HK-2 (cell line): ENCODE measurements at regions not wholly inside any gene's neighbourhood (a gene's known extent, or its start where the extent isn't known, plus 50 kb on each side); places are given as distances from the start of the nearest gene placed in this dataset.

ENCODE experiments used
- DNase-seq: peaks from one replicate; pipeline ENCODE4 v3.0.0-alpha.2; 2018; ENCODE audit not compliant: unreplicated experiment

DNA sequence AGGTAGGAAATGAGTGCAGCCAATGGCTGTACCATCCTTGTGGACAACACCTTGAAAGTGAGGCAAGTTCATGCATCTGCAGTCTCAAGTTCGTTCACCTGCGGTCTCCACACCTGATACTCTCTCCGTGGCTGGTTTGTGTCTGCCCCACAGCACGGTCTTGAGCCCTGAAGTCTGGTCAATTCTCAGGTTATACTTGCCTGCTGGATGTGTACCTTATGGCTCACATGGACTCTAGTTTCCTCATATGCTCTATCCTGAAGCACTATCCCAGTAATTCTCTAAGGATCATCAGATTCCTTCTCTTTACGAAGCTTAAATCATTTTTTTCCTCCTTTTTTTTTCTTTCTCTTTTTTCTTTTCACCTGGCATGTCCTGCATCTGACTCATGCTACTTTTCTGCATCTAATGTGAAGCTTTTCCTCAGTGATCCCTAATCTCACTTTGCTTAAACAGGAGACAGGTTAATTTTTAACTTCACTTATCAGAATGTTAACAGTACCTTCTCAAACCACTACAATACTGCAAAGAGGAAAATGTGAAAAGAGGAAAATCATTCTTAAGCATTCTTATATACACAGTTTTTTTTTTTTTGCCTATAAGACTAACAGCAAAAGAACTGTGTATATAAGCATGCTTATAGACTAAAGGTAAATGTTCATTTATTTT is 511.2 kb downstream of the SOX11 start:
- DNase-seq = no peak

DNA sequence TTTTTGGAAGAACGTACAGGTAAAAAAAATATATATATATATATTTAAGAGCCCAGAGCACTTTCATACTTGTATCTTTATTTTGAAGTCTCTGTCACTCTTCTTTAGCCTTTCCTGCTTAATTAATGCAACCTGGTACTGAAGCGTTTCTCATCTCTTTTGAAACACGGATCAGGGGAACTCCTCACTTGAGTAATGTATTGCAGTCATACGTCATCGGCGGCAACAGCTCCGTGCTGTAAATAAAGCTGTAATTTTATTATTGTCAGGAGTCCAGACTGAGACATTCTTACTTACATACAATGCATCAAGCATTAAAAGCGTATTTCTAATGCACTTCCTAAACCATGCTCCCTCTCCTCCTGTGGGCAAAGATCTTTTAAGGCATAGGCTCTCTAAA is 514.7 kb downstream of the SOX11 start:
- DNase-seq = no peak

DNA sequence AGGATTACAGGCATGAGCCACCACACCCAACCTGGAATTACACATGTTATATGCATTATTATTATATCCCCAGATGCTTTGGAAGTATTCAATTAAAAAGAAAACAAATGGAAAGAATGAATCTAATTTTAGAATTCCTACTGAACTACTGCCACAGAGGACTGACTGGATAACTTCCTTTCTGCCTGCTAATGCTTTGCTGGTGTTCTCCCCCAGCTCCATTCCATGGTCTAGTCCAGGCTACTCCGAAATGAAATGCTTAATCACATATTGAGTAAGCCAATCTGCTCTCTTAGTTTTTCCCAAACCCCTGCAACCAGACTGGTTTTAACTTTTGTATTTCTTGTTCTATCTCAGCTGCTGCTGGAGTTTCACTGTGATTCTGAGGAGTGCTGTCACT is 519.1 kb downstream of the SOX11 start:
- no peak for DNase-seq

DNA sequence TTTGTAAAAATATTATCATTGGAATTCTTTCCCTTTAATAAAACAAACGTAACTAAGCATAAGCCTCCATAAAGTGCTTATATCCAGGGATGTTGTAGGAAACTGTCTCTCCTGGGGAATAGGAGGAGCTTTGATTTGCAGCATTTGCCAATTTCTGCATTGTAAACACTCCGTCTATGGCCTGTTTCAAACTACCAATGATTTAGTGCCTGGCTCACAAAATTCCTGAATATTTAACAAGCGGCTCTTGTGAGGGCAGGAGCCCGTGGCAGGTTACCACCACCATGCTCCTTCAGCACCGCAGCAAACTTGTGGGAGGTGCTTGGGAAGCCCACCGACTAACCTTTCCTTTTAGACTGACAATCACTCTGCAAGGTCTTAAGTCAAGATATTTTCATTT is 520.3 kb downstream of the SOX11 start:
- no peak for DNase-seq

DNA sequence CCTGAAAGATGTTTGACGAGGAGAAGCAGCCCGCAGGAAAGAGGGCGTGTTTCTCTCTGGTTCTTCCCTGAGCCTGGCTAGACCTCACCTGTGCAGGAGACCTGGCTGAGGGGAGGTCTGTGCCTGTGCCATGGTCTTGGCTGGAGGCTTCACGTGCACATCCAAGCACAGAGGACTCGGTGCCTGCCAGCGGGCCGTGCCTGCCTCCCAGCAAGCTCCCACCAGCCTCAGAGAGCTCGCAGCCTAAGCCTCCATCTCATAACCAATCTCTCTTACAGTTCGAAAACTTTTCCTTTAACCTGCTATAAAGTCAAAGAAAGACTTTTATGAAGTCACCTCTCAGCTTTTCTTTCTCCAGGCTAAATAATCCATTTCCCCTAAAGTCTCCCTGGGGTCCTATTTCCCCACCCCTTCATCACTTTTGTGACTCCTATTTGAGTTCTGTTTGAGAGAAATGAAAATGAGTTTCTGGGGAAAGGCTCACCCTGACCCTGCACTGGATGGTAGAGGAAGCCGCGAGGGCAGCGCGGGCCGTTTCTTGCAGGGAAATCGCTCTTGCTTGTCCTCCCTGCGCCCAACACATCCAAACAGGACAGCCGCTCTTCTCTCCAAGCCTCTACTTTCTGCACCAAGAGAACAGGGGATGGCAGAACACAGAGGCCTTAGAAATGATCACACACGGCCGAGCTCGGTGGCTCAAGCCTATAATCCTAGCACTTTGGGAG is 521.0 kb downstream of the SOX11 start:
- DNase-seq = no peak

DNA sequence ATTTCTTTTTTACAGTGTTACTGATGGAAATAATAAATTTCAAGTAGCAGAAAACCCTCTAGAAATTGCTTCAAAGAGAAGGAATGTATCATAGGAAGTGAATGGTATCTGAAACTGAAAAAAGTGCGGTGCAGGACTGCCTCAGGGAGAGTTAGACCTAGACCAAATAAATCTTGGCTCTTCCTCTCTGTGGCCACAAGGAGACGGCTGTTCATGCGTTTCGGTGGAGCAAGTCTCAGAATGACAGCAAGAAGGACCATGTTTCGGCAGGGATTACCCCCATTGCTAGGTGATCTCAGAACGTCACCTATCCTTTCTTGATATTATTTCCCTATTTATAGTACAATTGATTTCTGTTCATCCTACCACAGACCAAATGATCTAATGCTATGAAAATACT is 522.3 kb downstream of the SOX11 start:
- no peak for DNase-seq

DNA sequence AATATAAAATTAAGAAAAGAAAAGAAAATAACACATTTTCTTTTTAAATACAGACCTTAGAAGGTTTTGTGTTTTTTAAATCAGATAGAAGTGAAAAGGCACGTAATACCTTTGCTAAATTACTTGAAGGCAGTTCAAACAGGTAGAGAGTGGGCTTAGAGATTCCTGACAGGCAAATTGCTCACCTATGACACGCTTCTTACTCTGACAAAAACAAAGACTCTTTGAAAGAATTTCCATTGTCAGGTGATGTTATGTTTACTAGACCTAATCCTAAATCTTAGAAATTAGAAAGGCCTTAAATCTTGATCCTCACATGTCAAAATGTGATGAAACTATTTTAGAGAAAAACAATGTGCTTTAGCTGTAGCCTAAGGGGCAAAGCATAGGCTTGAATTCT is 522.9 kb downstream of the SOX11 start:
- no peak for DNase-seq

DNA sequence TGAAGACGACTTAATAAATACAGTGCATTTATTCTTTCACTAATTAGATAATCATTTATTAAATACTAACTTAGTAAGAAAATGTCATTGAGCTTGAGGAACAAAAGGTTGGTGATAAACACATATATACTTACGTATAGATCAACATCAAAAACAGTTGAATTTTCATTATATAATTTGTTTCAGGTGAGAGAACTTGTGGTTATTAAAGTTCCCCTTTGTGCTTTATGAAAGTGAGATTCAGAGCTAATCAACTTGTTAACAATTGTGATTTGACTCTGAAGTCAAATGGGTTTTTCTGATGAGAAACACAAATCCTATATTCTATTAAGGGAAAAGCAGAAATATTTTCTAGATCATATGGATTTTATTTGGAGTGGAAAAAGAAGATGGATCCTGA is 524.0 kb downstream of the SOX11 start:
- DNase-seq = no peak

DNA sequence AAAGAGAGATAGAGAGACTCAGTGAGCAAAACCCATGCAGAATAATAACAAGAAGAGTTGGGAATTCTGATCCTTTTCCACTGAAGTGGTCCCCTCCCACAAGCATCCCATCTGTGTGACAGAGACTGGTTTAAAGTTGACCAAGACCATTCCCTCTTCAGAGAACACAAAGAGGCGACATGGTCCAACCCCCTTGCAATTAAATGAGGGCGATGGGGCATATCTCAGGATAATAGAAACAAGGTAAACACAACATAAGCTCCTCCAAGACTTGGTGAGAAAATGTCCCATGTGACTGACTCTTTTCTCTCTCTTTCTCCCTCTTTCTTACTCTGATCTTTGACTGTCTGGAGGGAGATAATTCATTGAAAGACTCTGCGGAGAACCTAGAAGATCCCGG is 526.7 kb downstream of the SOX11 start:
- DNase-seq = no peak

DNA sequence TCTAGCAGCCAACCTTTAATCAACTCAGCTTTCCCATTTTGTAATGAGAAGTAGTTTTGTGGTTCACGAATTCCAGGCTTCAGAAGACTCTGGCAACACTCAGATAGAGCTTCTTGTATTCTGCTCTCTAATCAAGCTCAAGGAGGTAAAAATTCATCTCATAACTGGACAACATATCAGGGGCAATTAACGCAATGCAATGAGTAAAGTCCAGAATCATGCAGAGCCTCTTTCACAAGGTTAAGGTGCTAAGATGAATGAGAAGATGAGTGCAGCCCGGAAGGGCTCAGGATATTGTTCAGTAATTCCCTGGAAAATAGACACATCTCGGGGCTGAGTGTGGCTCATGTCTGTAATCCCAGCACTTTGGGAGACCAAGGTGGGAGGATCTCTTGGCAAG is 527.7 kb downstream of the SOX11 start:
- no peak for DNase-seq

DNA sequence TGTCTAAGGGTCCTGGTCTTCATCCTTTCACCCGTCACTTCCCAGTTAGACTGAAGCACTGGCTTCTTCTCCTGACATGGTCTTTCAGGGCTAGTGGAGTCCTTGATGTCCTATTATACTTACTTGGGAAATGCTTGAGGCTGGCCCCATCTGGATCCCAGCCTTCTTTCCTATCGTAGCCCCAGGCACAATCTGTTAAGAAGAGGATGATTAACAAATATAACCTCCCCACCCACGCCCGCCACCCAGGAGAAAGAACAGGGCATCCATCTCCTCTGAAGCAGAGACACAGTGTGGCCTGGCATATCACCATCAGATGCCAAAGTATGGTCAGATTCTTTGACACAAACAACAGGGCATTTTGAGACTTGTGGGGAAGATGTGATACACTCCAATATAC is 530.1 kb downstream of the SOX11 start:
- no peak for DNase-seq

DNA sequence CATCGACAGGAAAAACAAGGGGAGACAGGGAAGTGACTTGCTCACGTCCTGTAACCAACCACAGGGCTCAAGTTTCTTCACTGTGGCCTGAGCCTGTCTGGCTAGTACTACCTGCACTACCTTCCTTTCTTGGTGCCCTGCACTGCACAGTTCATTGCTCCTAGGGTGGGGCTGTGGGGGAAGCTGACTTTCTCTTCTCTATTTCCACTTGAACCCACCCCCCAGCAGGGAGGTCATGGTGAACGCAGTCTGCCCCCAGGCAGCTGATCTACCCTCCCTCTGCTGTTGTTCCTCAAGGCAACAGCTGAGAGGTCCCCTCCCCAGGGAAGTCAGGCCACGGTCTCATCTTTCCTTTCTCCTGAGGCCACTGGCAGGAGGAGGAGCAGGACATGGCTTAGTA is 532.1 kb downstream of the SOX11 start:
- DNase-seq = no peak

DNA sequence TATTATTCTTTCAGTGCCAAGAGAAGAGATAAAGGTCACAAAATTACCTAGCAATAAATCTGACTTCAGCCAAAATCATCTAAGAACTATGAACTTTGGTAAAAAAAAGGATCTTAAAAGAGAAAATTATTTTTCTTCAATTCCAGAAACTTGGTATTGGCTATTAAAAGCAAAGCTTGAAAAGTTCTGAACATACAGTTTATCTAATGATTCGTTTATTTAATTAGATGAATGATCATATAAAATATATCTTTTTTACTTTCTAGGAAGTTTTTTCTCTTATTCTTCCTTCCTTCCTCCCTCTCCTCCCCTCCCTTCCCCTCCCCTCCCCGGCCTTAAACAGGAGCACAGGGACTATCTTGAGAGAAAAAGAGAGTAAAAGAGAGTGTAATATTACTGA is 536.1 kb downstream of the SOX11 start:
- no peak for DNase-seq

DNA sequence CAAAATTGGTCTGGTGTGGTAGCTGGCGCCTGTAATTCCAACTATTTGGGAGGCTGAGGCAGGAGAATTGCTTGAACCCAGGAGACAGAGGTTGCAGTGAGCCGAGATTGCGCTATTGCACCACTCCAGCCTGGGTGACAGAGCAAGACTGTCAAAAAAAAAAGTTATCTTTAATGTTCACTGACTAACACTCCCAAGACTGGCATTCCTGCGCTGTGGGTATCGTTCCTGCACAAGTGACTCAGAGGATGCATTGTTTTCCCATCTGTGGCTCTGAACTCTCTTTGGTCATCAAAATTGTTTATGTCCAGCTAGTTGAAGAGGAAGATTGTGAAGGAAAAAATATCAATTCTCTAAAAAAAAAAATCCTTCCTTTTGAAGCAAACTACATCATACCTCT is 539.0 kb downstream of the SOX11 start:
- no peak for DNase-seq

DNA sequence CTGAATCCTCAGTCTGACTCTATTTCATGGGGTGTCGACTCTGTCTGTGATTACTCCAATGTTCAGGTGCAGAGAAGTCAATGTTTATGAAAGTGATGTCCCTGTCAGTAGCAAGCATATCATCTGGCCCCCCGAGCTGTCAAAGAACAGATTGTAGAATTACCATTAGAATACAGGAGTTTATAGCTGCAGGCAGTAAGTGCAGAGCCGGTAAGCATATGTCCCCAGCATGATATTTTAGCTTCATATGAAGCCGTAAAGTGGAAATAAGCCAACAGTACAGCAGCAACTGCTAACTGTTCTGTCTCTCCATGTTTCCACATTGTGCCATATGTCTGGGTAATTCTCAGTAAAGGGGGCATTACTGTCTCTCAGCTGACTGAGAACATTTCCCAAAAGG is 541.8 kb downstream of the SOX11 start:
- DNase-seq = no peak

DNA sequence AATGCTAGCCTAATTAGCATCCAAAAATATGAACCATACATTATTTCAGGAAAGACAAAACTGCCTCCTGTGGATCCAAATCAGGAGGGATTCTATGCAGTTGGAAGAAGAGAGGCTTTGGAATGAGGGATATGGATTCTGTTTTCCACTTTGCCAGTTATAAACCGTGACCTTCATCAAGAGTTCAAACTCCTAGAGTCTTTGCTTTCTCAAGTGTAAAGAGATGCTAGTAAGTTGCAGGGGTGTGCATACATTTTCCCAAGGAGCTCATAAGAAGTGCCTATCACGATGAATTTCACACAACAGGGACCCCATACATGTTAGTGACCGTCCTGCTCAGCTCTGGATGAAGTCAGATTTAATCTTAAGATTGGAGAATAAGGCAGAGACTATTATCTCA is 542.5 kb downstream of the SOX11 start:
- DNase-seq = no peak

DNA sequence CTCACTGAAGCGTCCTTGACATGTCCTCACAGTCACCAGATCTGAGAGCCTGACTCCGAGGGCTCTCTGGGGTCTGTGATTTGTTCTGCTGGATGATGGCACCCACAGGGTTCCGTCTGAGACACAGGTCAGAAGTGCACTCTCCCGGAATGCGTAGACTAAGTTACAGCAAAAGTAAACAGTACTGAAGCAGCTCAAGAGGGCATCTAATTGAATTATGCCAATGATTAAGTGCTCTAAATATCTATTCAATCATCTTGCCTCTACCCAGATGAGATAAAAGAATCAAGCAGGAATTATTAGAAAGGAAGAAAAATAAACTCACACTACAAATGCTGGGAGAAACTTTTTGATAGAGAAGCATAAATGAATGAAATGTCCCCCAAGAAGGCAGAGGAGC is 544.1 kb downstream of the SOX11 start:
- DNase-seq = no peak

DNA sequence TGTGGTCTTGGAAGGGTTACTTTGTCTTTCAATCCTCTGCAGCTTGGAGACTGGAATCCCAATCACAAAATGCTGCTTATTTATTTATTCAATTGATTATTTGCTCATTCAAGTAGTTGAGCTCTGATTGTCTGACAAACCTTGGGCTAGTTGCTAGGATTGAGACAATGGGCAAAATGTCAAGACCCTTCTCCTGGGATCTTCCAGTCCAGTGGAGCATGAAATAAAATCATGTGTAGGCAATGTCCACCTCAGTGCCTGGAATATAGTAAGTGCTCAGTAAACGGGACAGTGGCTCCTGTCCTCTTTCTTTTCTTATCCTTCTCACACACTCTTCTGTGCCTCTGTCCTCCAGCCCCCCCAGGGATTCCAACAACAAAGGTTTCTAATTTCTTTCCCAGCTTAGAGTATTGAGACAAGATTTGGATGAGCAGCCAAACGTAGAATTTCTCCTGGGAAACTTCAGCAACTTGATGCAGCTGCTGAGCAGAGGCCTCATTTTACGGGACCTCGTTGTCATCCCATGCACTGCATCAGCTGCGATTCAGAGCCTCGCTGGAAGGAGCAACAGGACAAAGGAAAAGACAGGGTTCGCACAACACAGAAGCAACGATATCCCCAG is 545.0 kb downstream of the SOX11 start:
- no peak for DNase-seq

DNA sequence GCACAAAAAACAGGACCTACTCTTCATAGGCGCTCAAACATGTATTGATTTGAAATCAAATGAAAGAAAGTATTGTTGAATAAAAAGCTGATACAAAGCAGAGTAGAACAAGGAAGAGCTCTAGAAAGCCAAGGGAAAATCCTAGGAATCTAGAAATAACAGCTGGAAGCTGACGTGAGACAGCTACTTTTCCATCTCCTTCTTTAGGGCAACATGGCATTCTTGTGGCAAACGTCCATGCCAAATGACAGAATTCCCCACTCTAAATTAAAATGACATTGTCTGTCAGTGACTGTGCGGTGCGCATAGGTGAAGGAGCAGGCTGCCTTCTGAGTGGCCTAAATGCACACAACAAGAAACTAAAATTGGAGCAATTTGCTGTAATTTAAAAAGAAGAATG is 557.4 kb downstream of the SOX11 start:
- no peak for DNase-seq

DNA sequence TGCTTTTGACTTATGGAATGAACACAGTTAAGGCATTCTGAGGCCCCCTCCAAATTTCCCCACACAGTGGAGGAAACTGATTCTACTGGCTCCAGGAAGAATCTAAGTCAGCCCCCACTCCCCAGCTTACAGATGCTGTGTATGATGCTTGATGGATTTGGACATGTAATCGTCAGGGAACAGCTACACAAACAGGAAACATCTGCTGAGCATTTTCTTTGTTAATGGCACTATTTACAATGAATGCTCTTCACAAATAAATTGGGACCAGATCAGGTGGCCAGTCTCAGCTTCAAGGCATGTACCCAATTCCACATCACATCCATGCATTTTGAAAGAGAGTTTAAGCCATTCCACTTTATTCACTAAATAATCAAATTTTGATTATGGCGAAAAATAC is 562.3 kb downstream of the SOX11 start:
- no peak for DNase-seq

DNA sequence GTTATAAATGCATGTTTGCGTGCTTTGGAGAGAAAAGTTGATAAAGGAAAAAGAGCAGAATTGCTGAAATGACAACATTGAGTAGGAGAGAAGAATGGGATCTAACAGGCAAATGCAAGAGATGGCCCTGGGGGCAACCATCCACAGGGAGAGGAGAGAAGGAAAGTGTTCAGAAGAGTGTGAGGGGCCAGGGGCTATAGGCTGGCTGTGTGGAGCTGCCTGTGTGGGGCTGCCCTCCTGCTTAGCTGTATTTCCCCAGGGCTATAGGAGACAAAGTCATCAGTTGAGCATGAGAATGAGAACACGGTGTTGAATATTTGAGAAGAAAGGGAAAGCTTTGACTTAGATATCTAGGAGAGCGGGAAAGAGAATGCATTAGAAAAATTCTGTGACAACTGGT is 572.0 kb downstream of the SOX11 start:
- DNase-seq = no peak

DNA sequence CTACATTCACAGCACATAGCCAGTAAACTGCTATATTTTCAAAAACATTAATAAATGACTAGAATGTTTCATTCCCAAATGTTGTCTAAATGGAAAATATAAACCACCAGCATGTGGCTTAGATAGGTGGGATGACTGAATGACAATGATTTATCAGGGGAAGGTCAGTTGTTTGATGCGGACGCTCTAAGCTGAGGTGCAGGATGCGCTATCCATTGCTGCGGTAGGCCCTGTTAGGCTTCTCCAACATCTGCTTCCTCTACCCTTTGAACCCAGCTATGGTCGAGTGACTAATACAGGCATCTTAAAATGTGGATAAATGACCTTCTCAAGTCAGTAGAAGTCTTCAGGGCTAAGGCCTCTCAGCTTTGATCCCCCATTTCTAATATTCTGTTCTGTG is 584.2 kb downstream of the CMPK2 start:
- no peak for DNase-seq

DNA sequence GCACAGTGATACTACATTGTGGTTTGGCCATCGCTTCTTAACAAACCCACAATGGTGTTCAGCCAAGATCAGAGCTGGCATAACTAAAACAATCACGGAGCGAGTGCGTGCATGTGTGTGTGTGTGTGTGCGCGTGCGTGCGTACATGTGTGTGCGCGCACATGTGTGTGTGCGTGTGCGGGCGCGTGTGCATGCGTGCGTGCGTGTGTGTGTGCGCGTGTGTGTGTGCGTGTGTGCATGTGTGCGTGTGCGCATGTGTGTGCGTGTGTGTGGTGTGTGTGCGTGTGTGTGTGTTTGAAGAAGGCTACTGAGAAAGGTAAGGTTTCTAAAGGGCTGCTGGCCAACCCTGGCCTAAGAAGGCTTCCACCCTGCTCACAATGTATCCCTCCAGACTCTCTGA is 582.4 kb downstream of the CMPK2 start:
- no peak for DNase-seq

DNA sequence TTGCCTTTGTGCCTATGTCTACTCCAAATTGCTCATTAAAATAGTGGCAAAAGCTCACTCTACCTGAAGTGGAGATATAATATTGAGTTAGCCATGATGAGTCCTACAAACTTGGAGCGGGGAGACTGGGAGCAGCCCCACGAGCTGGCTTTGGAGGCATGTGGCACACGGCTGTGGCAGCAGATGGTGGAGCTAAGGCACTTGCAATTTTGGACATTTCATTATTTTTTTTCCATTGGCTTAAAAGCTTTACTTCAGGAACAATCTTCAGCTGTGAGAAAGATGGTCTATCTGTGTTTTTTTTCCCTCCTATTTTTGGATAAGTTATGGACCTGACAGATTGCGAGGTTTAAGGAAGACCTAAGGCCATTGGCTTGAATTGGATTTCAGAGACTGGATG is 578.3 kb downstream of the CMPK2 start:
- no peak for DNase-seq
